Heart left ventricle (tissue), 13 donors: ENCODE measurements at regions not wholly inside any gene's neighbourhood (a gene's known extent, or its start where the extent isn't known, plus 50 kb on each side); places are given as distances from the start of the nearest gene placed in this dataset.

ENCODE experiments used
- POLR2A ChIP-seq, 2 donors: fragments of 450-650 bp; IDR thresholded peaks; one replicate each; pipeline ENCODE4 v1.6.1; 2017; ENCODE audit warnings: antibody characterized with exemption in 2 of 2, mild to moderate bottlenecking in 2 of 2, moderate library complexity in 2 of 2
- TF ChIP-seq, protein P1 (sequence below), 12 donors: fragments of 200-600 bp; sonication (generic) in 4 of 12; IDR thresholded peaks; one replicate each; pipeline versions ENCODE4 v1.5.0 to v1.8.0; 2018 to 2022; ENCODE audit warnings: antibody characterized with exemption in 12 of 12, mild to moderate bottlenecking in 5 of 12
- donor health status: ischemic (EF 13 %, LVEDD 7.1; RV severe dilation, severe dysfunction).
- donor health status: DM: no; HTN: yes; CAD: no.
- donor health status: DM: no; HTN: no; CAD: no.
- donor health status: ischemic (EF 25% LVEDD 6.9; RV normal size, moderate dysfunction).
- donor health status: ischemic (EF 25% LVEDD 5.7; RV mildly dilated, moderate dysfunction).
- donor health status: ischemic (EF 35%, LVEDD 5.7; RV mildly dilated, moderate dysfunction).
- donor health status: nonischemic (EF 11% LVEDD 7.7; RV severe dilation, severe dysfunction).
- donor health status: DM: yes; HTN: yes; CAD: no.
- donor health status: PGD.
- donor health status: ischemic (EF 29% LVEDD 5.4; RV normal size, mild dysfunction).
- donor health status: nonischemic (EF 23%, LVEDD 6.1; RV moderate dilation, normal function).

DNA sequence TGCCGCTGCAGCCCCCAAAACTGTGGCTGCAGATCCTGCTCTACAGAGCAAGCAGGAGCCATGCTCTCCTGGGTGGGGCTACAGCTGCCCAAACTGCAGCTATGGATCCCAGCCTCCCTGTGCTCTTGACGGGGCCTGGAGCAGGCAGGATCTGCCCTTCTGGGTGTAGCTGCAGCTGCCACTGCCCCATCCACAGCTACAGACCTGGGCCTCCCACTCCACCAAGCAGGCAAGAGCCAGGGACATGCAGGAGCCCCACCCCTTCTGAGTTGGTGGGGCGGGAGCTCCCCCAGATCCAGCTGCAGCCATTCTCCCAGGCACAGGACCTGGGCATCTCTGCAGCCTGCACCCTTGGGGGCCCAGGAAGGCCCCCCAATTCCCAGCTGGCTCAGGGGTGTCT is 551.2 kb upstream of the CA10 start:
- TF ChIP-seq, protein P1, sequence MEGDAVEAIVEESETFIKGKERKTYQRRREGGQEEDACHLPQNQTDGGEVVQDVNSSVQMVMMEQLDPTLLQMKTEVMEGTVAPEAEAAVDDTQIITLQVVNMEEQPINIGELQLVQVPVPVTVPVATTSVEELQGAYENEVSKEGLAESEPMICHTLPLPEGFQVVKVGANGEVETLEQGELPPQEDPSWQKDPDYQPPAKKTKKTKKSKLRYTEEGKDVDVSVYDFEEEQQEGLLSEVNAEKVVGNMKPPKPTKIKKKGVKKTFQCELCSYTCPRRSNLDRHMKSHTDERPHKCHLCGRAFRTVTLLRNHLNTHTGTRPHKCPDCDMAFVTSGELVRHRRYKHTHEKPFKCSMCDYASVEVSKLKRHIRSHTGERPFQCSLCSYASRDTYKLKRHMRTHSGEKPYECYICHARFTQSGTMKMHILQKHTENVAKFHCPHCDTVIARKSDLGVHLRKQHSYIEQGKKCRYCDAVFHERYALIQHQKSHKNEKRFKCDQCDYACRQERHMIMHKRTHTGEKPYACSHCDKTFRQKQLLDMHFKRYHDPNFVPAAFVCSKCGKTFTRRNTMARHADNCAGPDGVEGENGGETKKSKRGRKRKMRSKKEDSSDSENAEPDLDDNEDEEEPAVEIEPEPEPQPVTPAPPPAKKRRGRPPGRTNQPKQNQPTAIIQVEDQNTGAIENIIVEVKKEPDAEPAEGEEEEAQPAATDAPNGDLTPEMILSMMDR (IDR thresholded peaks at IDR 0.05), result no peak
- TF ChIP-seq POLR2A (IDR thresholded peaks at IDR 0.05), result no peak
